Keratinocyte (primary cell): ENCODE measurements at regions not wholly inside any gene's neighbourhood (a gene's known extent, or its start where the extent isn't known, plus 50 kb on each side); places are given as distances from the start of the nearest gene placed in this dataset.

Experiments used
- CTCF ChIP-seq, 3 experiments: IDR thresholded peaks in 1 of 3; conservative IDR thresholded peaks in 1 of 3; optimal IDR thresholded peaks in 1 of 3; 2 replicates in 2 of 3; 3 replicates in 1 of 3; pipeline versions ENCODE3 to v1.5.1; 2011; ENCODE audit warnings: low read length in 3 of 3, mild to moderate bottlenecking in 3 of 3, moderate library complexity in 2 of 3, control low read depth in 1 of 3, inconsistent platforms in 1 of 3; ENCODE audit not compliant: insufficient read depth in 2 of 3; ENCODE audit errors: extremely low read depth in 1 of 3
- EZH2 ChIP-seq: IDR thresholded peaks from one replicate; pipeline ENCODE4 v1.6.1; 2012; ENCODE audit warnings: inconsistent platforms, mild to moderate bottlenecking, low read length, moderate library complexity

GRCh38 chr3:4904811-4905695 lies 74.2 kb upstream of the BHLHE40 start:
- TF ChIP-seq CTCF (optimal IDR thresholded peaks at IDR 0.05 in 1 of 3, IDR thresholded peaks at IDR 0.05 in 1 of 3, conservative IDR thresholded peaks at IDR 0.05 in 1 of 3; ENCODE audit: extremely low read depth in 1 of 3, insufficient read depth in 2 of 3, low read length in 3 of 3): no peak
- TF ChIP-seq EZH2: no peak
